Effector CD8-positive, alpha-beta T cell (primary cell): ENCODE measurements at regions not wholly inside any gene's neighbourhood (a gene's known extent, or its start where the extent isn't known, plus 50 kb on each side); places are given as distances from the start of the nearest gene placed in this dataset.
"Not testable (repeated sequence)": the region's sequence is repeated elsewhere in the genome, so short reads cannot be mapped to it uniquely, and the experiment has no call there.

ENCODE experiments used
- DNase-seq: peaks from one replicate; lab custom pipeline; 2025; lab: John Stamatoyannopoulos, UW

DNA sequence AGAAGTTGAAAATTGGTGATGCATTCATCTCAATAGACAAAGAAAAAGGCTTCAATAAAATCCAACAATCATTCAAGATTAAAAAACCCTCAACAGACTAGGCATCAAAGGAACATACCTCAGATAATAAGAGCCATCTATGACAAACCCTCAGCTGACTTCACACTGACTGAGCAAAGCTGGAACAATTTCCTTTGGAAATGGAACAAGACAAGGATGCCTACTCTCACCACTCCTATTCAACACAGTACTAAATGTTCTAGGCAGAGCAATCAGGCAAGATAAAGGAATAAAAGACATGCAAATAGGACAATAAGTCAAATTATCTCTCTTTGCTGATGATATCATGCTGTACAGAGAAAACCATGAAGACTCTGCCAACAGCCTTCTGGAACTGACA is 1188.1 kb downstream of the DTWD2 start:
- no peak for DNase-seq

DNA sequence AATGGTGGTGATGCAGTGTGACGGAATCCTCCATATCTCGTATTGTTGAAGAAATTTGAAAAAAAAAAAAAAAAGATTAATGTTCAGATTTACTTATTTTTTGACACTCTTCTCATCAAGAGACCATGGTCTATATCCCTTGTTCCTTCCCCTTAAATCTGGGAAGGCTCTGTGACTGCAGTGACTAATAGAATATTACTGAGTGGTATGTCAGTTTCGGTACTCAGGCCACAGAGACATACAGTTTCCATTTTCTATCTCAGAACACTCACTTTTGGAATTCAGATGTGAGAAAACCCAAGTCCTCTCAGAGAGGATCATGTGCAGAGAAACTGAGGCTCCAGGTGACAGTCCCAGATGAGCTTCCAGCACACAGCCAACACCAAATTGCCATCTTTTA is 1193.5 kb downstream of the DTWD2 start:
- no peak for DNase-seq

DNA sequence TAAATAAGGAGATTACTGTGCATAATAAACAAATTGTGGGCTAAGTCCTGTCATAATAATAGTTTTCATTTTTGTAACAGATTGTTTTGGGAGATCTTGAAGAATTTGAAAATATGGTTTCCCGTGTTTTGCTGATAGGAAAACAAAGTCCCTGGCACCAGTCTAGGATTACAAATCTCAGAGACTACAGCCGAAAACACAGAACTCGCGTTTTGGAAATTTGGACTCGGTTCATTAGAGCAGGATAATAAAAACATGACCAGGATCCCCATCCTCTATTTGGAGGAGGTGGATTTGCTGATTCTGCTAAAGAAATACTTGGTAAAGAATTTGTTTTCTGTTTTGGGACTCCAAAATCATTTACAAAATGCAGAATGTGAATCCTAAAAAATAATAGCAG is 1194.4 kb downstream of the DTWD2 start:
- no peak for DNase-seq

DNA sequence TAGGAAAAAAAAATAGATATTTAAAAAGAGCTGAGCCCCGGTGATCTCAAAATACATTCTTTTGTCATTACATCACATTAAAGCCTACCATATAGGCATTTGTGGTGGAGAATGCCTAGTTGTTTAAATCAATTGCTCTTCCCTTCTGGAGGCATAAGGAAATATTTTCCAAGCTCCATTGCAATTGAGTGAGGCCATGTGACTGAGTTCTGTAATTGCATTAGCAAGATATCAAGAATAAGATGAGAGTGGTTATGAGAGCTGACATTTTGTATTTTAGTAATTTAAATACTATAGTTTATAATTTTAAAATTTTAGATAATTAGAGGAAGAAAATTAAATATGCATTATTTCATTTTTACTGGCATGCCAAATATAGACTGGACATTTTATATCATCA is 1195.9 kb downstream of the DTWD2 start:
- no peak for DNase-seq

DNA sequence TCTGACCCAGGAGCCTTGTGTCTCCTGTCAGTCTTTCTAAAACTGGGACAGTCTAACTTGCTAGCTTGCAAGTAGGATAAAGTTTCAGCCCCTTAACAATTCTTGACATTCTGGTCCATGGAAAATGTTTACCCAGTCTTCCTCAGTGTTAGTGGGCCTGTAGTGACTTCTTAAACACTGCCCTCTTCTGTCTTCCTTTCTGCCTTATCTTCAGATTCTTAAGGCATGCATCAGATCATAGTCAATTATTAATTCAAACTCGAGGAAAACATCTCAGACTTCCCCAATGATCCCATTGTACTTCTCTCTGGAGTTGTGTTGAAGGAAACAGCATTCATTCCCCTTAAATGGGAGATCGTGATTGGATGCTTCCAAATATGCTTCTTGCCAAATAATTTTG is 1199.8 kb downstream of the DTWD2 start:
- no peak for DNase-seq

DNA sequence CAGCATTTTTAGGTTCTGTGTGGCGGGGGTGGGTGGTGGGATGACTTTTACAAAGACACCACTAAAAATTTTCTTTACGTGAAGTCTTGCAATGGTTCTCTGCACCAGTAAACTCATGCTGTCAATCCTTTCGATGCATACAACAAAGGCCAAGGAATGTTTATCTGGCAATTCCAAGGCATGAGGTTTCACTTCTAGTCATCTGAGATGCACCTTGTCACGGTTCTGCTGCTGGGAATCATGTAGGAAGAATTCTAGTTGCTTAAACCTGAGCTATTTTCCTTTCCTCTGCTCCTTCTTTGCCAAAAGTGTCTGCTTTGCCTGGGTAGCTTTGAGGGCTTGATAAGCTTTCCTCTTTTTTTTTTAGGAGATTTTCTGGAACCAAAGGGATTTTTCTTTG is 1204.5 kb upstream of the SEMA6A start:
- no peak for DNase-seq

DNA sequence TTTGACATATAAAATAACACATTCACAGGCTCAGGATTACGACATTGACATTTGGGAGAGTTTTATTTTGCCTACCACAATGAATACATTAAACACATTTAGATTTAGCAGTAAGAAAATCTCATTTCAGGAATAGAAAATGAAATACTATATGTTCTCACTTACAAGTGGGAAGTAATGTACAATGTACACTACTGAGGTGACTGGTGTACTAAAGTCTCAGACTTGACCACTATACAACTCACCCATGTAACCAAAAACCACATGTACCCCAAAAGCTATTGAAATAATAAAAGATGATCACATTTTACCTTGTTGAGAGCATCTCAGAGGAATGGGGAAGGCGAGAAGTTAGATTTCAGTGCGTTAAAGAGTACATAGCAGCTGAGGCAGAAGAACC is 1202.4 kb upstream of the SEMA6A start:
- no peak for DNase-seq

DNA sequence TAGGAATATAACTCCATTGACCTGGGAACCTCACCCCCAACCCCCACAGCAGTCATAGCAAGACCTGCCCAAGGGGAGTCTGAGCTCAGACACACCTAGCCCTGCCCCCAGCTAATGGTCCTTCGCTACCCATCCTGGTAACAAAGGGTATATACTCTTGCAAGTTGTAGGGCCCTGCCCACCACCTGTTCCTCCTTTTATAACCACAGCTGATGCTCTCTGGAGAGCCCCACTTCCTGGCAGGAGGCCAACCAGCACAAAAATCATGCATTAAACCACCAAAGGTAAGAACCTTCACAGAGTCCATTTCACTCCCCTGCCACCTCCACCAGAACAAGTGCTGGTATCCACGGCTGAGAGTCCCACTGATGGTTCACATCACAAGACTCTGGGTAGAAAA is 1195.3 kb upstream of the SEMA6A start:
- no peak for DNase-seq

DNA sequence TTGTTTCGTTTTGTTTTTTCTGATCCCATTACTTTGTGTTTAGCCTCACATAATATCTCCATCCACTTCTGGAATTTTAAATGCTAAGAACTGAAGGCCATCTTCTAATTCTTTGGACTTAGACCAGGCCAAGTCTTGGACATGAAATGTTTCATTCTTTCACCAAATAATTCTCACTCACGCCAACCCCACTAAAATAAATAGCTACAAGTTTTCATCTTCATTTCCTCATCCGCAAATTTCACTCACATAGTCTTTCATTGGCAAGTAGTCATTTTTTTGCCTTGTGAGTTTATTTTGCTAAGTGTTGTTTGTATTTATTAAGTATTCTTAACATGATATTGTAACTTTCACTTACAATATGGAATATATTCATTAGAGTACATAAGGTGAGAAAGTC is 1188.6 kb upstream of the SEMA6A start:
- no peak for DNase-seq

DNA sequence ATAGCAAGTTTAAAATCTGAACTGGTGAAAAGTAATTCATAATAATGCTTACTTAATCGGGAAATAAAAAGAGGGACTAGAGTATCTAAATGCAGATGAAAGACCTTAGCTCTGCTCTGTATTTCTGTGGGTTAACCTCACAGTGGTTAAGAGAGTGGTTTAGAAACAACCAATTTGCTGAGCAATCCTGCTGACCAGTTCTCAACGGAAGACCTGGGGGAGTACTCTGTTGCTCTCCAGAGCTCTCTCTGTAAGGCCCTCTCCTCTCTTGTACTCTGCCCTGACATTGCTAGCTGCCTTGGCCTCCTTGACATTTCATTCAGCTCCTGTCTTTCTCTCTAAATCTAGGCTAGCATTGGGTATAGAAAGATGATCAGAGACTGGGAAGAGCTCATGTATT is 1186.6 kb upstream of the SEMA6A start:
- DNase-seq: no peak

DNA sequence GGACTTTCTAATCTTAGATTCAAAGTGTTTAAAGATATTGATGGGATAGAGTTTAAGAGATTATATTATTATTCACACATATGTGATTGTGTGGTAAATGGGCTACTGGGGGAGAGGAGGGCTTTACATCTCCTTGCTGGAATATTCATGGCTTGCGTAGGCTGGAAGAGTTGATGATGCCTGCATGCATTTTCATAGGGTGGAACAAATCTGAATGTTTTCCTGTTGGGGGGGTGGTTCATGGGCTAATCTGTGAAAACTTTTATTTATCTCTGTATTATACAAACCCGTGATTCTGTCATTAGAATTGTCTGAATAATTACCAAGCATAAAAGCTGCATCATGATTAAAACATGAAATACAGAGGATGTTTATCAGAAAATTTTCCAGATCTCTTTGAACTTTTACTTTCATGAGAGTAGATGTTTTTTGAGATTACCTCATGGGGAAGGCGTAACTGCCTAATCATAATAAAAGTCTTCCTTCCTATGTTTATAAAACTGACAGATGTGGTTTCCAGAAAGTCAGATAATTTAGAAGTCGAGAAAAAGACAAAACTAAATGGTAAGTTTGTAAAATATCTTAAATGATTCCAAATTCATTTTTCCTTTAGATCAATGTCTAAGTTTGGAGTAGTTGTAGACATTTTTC is 1185.4 kb upstream of the SEMA6A start:
- DNase-seq: no peak

DNA sequence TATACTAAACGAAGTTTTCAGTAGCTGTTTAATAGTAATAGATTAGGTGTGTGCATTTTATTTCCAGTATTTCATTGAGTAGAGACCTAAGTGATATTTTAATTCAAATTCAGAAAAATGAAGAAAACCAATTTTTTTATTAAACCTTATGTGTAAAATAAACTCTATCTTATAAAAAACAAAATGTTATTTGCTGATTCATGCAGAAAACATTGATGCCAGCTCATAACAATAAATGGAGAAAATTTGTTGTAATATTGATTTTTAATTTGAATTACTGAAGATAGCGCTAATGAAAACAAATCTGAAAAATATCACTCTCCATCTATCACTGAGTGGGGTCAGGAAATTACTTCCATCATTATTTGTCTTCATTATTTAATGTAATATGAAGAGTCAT is 1177.8 kb upstream of the SEMA6A start:
- no peak for DNase-seq

DNA sequence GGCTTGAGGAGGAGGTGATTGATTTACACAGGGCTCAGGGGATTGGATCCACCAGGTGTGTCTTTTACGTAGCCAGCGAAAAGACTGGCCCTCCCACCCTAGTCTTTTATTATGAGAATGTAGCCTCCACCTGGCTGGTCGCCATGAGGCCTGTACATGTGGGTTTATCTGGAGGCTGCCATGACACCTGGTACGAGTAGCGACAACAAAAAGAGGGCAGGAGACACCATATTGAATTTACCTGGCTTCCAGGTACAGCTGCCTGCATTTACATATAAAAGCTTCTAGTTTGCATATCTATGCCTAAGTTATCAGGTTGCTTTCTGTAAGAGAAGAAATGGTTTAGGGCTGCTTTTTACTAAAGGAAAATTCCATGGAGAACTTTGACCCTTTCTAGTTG is 1173.7 kb upstream of the SEMA6A start:
- no peak for DNase-seq

DNA sequence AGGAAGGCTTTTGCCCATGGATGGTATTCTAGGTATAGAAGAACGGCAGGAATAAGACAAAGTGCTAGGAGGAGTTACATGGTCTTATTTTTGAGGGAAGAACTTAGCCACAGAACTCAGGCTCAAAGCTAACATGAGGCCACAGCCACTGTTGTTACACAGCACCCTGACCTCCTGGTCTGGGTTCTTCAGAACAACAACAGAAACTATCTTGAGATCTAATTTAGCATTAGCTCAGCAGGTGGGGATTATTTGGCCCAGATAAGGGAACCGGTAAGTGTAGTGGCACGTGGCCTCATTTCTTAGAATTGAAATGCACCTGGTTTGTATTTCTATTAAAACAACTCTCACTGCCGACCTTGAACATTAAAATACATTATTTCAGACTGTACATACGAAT is 1168.7 kb upstream of the SEMA6A start:
- no peak for DNase-seq

DNA sequence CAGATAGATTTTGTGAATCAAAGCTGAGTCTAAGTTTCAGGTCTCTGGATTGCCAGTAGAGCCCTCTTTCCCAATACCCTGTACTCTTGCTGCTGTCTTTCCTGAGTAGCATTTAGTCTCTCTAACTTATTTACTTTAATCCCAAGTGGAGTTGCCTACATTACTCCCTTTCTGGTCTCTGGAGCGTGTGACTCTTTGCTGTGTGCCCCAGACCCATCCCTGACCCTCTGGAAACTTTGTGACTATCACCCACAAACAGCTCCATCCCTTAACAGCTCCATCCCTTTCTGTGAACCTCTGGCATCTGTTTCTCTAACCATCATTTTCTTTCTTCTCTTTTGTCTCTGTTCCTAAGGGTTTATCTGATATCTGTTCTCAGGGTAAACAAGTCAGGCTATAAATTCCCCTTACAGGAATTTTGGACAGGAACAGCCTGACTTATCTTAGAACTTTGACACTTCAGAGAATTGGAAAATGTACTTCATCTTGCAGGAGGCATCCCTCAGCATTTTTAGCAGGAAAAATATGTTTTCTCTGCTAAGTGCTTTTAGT is 1167.1 kb upstream of the SEMA6A start:
- DNase-seq: no peak

DNA sequence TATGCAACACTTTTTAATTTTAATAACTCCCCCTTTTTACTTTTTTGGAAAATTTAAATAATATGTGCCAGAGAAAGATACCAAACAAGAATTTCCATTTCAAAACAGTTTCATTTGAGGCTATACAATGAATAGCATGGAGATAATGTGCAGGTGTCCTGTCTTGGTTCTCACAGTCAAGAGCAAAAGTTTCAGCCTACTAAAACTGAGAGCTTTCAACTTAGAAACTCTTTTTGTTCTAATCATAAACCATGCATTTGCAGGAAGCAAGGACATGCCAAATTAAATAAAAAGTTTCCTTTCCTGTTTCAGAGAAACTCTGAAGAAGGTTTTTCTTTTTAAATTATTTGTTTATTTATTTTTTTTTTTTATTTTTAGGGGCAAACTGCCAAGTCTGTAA is 1165.6 kb upstream of the SEMA6A start:
- DNase-seq: no peak

DNA sequence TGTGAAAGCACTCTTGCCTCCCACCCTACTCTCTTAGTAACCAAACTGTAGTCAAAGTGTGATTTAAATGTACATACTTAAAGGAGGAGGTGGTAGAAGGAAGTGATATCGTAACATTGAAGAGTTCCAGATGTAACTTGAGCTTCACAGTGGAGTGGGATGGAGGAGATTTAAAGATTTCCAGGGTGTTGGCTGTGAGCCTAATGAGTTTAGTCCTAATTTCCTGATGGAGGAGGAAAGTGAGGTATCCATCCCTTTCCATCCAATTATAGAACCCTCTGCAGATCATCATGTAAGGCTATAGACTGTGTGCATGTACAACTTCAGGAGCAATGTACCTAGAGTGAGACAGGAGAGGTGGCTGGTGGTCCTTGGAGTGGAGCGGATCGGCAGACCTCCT is 1163.9 kb upstream of the SEMA6A start:
- DNase-seq: no peak

DNA sequence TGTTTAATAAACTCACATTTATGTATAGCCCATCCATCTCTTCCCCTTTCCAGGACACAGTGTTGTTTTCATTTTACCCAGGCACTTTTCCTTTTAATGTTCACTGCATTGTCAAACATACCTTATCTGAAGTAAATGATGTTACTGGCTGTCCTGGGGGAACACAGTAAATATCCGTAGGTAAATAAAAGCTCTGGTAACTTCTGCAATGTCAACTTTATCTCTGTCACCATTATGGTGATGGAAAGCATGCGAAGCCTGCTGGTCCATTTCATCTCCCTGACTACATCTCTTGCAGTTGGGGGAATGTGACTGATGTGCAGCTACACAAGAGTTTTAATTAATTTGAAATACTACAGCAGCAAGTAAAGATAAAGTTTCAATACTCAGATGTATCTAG is 1162.1 kb upstream of the SEMA6A start:
- no peak for DNase-seq

DNA sequence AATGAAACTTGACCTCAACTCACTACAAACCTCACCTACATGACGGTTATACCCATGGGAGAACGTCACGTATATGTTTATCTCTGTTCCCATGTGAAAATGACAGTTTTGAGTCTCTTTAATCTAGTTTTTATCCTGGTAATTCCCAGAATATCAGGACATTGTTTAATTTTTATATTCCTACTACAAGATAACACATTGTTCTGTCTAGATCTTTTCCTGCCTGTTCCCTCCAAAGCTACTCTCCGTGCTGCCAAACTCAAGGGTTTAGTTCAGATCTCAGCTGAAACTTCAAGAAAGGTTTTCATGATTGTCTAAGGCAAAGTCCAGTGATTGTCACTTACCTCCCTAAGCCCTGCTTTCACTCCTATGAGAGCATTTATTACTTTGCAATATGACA is 1159.4 kb upstream of the SEMA6A start:
- no peak for DNase-seq

DNA sequence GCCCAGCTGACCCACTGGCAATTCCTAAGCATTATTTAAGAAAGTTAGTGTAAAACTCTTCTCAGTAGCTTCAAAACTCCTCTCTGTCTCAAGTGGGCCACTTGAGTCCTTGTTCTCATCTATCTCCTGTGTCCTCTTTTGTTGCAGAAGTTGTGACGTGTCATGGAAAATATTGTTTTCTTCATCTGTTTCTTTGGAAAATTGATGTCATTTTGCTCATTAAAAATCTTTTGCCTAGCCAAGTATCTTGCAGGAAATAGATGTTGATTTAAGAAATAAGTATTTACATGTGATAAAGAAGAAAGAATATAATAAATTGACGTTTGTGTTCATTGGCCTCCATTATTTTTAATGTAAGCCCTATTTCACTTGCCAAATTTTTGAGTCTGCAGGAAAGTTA is 1158.4 kb upstream of the SEMA6A start:
- no peak for DNase-seq

DNA sequence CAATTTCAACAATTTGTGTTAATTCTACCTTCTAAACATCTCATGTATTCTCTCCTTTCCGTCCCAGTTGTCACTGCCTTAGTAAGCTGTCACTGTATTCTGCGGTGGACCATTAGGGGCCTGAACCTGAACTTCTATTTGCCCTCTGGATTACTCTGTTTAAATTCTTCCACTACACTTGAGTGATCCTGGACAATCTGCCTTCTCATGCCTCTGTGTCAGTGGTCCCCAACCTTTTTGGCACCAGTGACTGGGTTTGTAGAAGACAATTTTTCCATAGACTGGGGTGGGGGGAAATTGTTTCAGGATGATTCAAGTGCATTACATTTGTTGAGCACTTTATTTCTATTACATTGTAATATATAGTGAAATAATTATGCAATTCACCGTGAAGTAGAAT is 1157.6 kb upstream of the SEMA6A start:
- no peak for DNase-seq

DNA sequence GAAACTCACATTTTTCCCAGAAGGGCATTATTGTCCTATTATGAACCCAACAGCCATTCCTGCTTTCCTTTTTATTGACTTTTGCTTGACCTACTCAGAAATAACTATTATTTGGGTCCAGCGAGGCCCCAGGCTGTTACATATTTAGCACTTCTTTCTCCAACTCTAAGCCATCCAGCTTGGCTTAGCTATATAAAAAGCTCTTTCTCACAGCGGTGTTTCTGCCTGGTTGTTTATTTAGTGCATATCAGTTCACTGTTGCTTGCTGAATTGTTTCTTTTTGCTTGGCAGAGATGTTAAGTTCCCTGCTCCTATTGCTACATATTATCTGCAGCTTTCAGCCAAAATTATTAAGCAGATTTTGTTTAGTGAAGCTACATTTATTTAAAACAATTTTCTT is 1156.8 kb upstream of the SEMA6A start:
- DNase-seq: no peak

DNA sequence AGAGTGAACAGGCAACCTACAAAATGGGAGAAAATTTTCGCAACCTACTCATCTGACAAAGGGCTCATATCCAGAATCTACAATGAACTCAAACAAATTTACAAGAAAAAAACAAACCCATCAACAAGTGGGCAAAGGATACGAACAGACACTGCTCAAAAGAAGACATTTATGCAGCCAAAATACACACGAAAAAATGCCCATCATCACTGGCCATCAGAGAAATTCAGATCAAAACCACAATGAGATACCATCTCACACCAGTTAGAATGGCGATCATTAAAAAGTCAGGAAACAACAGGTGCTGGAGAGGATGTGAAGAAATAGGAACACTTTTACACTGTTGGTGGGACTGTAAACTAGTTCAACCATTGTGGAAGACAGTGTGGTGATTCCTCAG is 1146.2 kb upstream of the SEMA6A start:
- not testable (repeated sequence) for DNase-seq

DNA sequence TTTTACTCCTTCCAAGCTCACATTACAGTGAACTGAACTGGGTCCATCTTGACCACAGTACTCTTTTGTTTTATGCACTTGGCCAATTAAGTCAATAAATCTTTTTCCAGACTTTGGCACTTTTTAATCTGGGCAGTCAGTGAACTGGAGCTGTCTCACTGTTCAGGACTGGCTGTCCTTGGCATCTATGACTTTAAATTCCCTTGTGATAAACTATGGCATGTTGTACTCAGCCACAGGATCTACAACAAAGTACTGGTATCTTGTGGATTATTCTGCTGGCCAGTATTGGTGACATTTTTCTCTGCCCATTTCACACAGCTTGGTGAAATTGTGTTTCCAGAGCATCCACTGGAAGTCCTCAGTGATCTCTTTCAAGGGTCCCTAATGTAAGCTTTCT is 1144.8 kb upstream of the SEMA6A start:
- DNase-seq: no peak
